SK-N-SH (cell line): ENCODE measurements at regions not wholly inside any gene's neighbourhood (a gene's known extent, or its start where the extent isn't known, plus 50 kb on each side); places are given as distances from the start of the nearest gene placed in this dataset.

Experiments used
- CTCF ChIA-PET: fragments of 300-600, 350-600 bp; formaldehyde crosslinking; extraction: SDS; loops from one replicate; lab custom pipeline; 2021; lab: Yijun Ruan, JAX
- POLR2A ChIA-PET: fragments of 350-600 bp; sonication (Branson Sonifier 250); formaldehyde crosslinking; extraction: SDS; loops from one replicate; lab custom pipeline; 2020; ENCODE audit warnings: antibody characterized with exemption, inconsistent platforms; lab: Yijun Ruan, JAX
- DNase-seq: peaks from one replicate; pipeline ENCODE4 v3.0.0; 2012
- H2AFZ ChIP-seq: fragments of 200-600 bp; sonication (generic); 2 replicates; pipeline ENCODE4 v1.8.1; 2016; ENCODE audit warnings: antibody characterized with exemption, mild to moderate bottlenecking, low read depth
- H3F3A ChIP-seq: fragments of 200-600 bp; sonication (generic); replicated peaks from 2 replicates; pipeline ENCODE3; 2016; ENCODE audit warnings: antibody characterized with exemption, mild to moderate bottlenecking; ENCODE audit not compliant: insufficient read depth
- H3K27ac ChIP-seq, 2 experiments: fragments of 200-500 bp in 1 of 2; fragments of 200-600 bp in 1 of 2; sonication (Bioruptor generic) in 1 of 2; sonication (generic), shearing (Covaris generic) in 1 of 2; 2 replicates each; pipeline versions ENCODE4 v1.5.1 to v1.6.1; 2014 to 2016; ENCODE audit warnings: low read depth in 2 of 2, inconsistent platforms in 1 of 2, low read length in 1 of 2, mild to moderate bottlenecking in 1 of 2, mixed read lengths in 1 of 2
- H3K27me3 ChIP-seq: fragments of 200-600 bp; sonication (generic), shearing (Covaris generic); 2 replicates; pipeline ENCODE4 v1.6.1; 2016; ENCODE audit warnings: mixed run types; ENCODE audit not compliant: insufficient read depth
- H3K36me3 ChIP-seq, 2 experiments: fragments of 200-500 bp in 1 of 2; fragments of 200-600 bp in 1 of 2; sonication (Bioruptor generic) in 1 of 2; sonication (generic) in 1 of 2; replicated peaks in 1 of 2; 2 replicates each; pipeline versions ENCODE3 to v1.5.1; 2014 to 2016; ENCODE audit warnings: low read length in 1 of 2, mild to moderate bottlenecking in 1 of 2; ENCODE audit not compliant: insufficient read depth in 2 of 2, control insufficient read depth in 1 of 2
- H3K4me1 ChIP-seq, 2 experiments: fragments of 200-500 bp in 1 of 2; fragments of 200-600 bp in 1 of 2; sonication (Bioruptor generic) in 1 of 2; sonication (generic), shearing (Covaris generic) in 1 of 2; 2 replicates each; pipeline versions ENCODE4 v1.5.1 to v1.6.1; 2014 to 2016; ENCODE audit warnings: low read depth in 1 of 2, low read length in 1 of 2, mixed run types in 1 of 2; ENCODE audit not compliant: insufficient read depth in 2 of 2, control insufficient read depth in 1 of 2
- H3K4me2 ChIP-seq: fragments of 200-600 bp; sonication (generic), shearing (Covaris generic); 2 replicates; pipeline ENCODE4 v1.6.1; 2017; ENCODE audit warnings: mixed run types
- H3K4me3 ChIP-seq, 2 experiments: fragments of 200-500 bp in 1 of 2; fragments of 200-600 bp in 1 of 2; sonication (Bioruptor generic) in 1 of 2; sonication (generic), shearing (Covaris generic) in 1 of 2; 2 replicates each; pipeline versions ENCODE4 v1.5.1 to v1.8.1; 2014 to 2016; ENCODE audit warnings: low read depth in 2 of 2, inconsistent platforms in 1 of 2, low read length in 1 of 2, mild to moderate bottlenecking in 1 of 2, mixed read lengths in 1 of 2, moderate library complexity in 1 of 2
- H3K79me2 ChIP-seq: fragments of 200-600 bp; sonication (generic); 2 replicates; pipeline ENCODE4 v1.8.1; 2017; ENCODE audit warnings: mild to moderate bottlenecking; ENCODE audit not compliant: insufficient read depth
- H3K9ac ChIP-seq: fragments of 200-600 bp; sonication (generic); 2 replicates; pipeline ENCODE4 v1.6.1; 2017; ENCODE audit warnings: mixed run types
- H3K9me2 ChIP-seq: fragments of 200-600 bp; sonication (generic); 2 replicates; pipeline ENCODE4 v1.6.1; 2017; ENCODE audit warnings: mixed run types
- H3K9me3 ChIP-seq: fragments of 200-600 bp; sonication (generic); 2 replicates; pipeline ENCODE4 v1.6.1; 2017; ENCODE audit warnings: mixed run types, mild to moderate bottlenecking, moderate library complexity
- H4K20me1 ChIP-seq: fragments of 200-600 bp; sonication (generic); 2 replicates; pipeline ENCODE4 v1.6.1; 2017; ENCODE audit warnings: mild to moderate bottlenecking, mixed run types; ENCODE audit not compliant: insufficient read depth
- EP300 ChIP-seq, 2 experiments: IDR thresholded peaks; 2 replicates each; pipeline versions ENCODE4 v1.4.0 to v1.6.1; 2012; ENCODE audit warnings: borderline replicate concordance in 1 of 2, low read depth in 1 of 2, low read length in 1 of 2
- FOXM1 ChIP-seq: IDR thresholded peaks from 2 replicates; pipeline ENCODE4 v1.4.0; 2012; ENCODE audit warnings: low read depth, mild to moderate bottlenecking
- GABPA ChIP-seq: IDR thresholded peaks from 2 replicates; pipeline ENCODE4 v1.4.0; 2012; ENCODE audit warnings: low read depth, mild to moderate bottlenecking
- MXI1 ChIP-seq: IDR thresholded peaks from 2 replicates; pipeline ENCODE4 v1.6.1; 2012; ENCODE audit warnings: mild to moderate bottlenecking, low read depth, low read length, improper control_type of control experiment
- NRF1 ChIP-seq: IDR thresholded peaks from 2 replicates; pipeline ENCODE4 v1.6.1; 2012; ENCODE audit warnings: low read depth, mild to moderate bottlenecking, low read length
- PBX3 ChIP-seq: IDR thresholded peaks from 2 replicates; pipeline ENCODE4; 2012
- POLR2AphosphoS5 ChIP-seq: IDR thresholded peaks from 2 replicates; pipeline ENCODE4 v1.6.1; 2012; ENCODE audit warnings: low read depth, low read length
- RAD21 ChIP-seq: IDR thresholded peaks from 2 replicates; pipeline ENCODE4 v1.6.1; 2012; ENCODE audit warnings: mild to moderate bottlenecking, low read length
- RFX5 ChIP-seq: IDR thresholded peaks from 2 replicates; pipeline ENCODE4 v1.6.1; 2012; ENCODE audit warnings: mild to moderate bottlenecking, improper control_type of control experiment, low read length
- RXRA ChIP-seq: IDR thresholded peaks from 2 replicates; pipeline ENCODE4 v1.4.0; 2012; ENCODE audit warnings: low read depth, mild to moderate bottlenecking, borderline replicate concordance
- SIN3A ChIP-seq: IDR thresholded peaks from 2 replicates; pipeline ENCODE4 v1.6.1; 2012; ENCODE audit warnings: low read depth, mild to moderate bottlenecking, low read length, moderate library complexity, borderline replicate concordance
- USF1 ChIP-seq: IDR thresholded peaks from 2 replicates; pipeline ENCODE4 v1.4.0; 2012; ENCODE audit warnings: low read depth, borderline replicate concordance
- YY1 ChIP-seq: IDR thresholded peaks from 2 replicates; pipeline ENCODE4 v1.4.0; 2012; ENCODE audit warnings: low read depth, mild to moderate bottlenecking
- WGBS: methylation state at CpG from one replicate; pipeline ENCODE4 v1.1.6; 2017; ENCODE audit warnings: low lambda C conversion rate; 5-methylcytosine and 5-hydroxymethylcytosine counted together
- TF ChIP-seq, protein P1 (sequence below): IDR thresholded peaks from 2 replicates; pipeline ENCODE4 v1.6.1; 2012; ENCODE audit warnings: mild to moderate bottlenecking, low read depth, low read length, moderate library complexity
- TF ChIP-seq, protein P2 (sequence below): IDR thresholded peaks from 2 replicates; pipeline ENCODE4 v1.4.0; 2012; ENCODE audit warnings: low read depth, borderline replicate concordance

DNA sequence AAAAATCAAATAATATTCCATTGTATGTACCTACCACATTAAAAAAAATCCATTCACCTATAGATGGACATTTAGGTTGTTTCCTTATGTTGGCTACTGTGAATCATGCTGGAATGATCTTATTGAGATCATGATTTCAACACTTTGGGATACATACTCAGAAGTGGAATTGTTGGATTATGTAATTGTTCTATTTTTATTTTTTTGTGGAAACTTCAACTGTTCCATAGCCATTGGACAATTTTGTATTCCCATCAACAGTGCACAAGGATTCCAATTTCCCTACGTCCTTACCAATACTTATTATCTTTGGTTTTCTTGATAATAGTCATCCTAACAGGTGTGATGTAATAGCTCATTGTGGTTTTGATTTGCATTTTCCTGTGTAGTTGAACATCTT lies 834.0 kb downstream of the MAFB start:
- Histone ChIP-seq H3K4me3 (no peak overlapping the region), H3K9me3 (no peaks in the 10 kb centered on the region), H3K27me3 (no peaks in the 10 kb centered on the region), H3K9ac (no peak overlapping the region), H4K20me1 (no peaks in the 10 kb centered on the region), H3F3A (no peaks in the 10 kb centered on the region), H3K27ac (no peak overlapping the region), H3K36me3 (no peaks in the 10 kb centered on the region), H2AFZ (no peak overlapping the region), H3K9me2 (no peaks in the 10 kb centered on the region), H3K4me2 (no peak overlapping the region), H3K4me1 (peaks cover 18 to 46% of the 10 kb centered on the region in 2 experiments), H3K79me2 (no peaks in the 10 kb centered on the region)
- ChIA-PET POLR2A (no interaction called here), CTCF (interaction anchor here (1.9 kb wide), 1 partner anchor 19 kb away, joined by 5 read pairs; no protein-coding TSS in a partner anchor)
- WGBS = 61% methylated on average over 1 of the region's 1 CpG
- no peak for DNase-seq
- TF ChIP-seq, protein P1, sequence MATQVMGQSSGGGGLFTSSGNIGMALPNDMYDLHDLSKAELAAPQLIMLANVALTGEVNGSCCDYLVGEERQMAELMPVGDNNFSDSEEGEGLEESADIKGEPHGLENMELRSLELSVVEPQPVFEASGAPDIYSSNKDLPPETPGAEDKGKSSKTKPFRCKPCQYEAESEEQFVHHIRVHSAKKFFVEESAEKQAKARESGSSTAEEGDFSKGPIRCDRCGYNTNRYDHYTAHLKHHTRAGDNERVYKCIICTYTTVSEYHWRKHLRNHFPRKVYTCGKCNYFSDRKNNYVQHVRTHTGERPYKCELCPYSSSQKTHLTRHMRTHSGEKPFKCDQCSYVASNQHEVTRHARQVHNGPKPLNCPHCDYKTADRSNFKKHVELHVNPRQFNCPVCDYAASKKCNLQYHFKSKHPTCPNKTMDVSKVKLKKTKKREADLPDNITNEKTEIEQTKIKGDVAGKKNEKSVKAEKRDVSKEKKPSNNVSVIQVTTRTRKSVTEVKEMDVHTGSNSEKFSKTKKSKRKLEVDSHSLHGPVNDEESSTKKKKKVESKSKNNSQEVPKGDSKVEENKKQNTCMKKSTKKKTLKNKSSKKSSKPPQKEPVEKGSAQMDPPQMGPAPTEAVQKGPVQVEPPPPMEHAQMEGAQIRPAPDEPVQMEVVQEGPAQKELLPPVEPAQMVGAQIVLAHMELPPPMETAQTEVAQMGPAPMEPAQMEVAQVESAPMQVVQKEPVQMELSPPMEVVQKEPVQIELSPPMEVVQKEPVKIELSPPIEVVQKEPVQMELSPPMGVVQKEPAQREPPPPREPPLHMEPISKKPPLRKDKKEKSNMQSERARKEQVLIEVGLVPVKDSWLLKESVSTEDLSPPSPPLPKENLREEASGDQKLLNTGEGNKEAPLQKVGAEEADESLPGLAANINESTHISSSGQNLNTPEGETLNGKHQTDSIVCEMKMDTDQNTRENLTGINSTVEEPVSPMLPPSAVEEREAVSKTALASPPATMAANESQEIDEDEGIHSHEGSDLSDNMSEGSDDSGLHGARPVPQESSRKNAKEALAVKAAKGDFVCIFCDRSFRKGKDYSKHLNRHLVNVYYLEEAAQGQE = no peak
- TF ChIP-seq RXRA = no peak
- TF ChIP-seq GABPA = no peak
- TF ChIP-seq FOXM1 = no peak
- no peak for TF ChIP-seq RFX5
- TF ChIP-seq, protein P2, sequence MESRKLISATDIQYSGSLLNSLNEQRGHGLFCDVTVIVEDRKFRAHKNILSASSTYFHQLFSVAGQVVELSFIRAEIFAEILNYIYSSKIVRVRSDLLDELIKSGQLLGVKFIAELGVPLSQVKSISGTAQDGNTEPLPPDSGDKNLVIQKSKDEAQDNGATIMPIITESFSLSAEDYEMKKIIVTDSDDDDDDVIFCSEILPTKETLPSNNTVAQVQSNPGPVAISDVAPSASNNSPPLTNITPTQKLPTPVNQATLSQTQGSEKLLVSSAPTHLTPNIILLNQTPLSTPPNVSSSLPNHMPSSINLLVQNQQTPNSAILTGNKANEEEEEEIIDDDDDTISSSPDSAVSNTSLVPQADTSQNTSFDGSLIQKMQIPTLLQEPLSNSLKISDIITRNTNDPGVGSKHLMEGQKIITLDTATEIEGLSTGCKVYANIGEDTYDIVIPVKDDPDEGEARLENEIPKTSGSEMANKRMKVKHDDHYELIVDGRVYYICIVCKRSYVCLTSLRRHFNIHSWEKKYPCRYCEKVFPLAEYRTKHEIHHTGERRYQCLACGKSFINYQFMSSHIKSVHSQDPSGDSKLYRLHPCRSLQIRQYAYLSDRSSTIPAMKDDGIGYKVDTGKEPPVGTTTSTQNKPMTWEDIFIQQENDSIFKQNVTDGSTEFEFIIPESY = no peak
- TF ChIP-seq SIN3A = no peak
- TF ChIP-seq NRF1 = no peak
- TF ChIP-seq USF1 = no peak
- no peak for TF ChIP-seq RAD21
- TF ChIP-seq POLR2AphosphoS5 = no peak
- TF ChIP-seq EP300 (IDR thresholded peaks at IDR 0.05; ENCODE audit: borderline replicate concordance in 1 of 2, low read depth in 1 of 2, low read length in 1 of 2) = no peak
- no peak for TF ChIP-seq MXI1
- TF ChIP-seq YY1 = no peak
- TF ChIP-seq PBX3 = no peak
